GM21825 (cell line): ENCODE measurements at regions not wholly inside any gene's neighbourhood (a gene's known extent, or its start where the extent isn't known, plus 50 kb on each side); places are given as distances from the start of the nearest gene placed in this dataset.

ENCODE experiments used
- ATAC-seq: cut with Tn5 transposase; IDR thresholded peaks from one replicate; pipeline ENCODE4 v1.9.1; 2021; ENCODE audit warnings: mild to moderate bottlenecking, moderate library complexity; ENCODE audit not compliant: unreplicated experiment

DNA sequence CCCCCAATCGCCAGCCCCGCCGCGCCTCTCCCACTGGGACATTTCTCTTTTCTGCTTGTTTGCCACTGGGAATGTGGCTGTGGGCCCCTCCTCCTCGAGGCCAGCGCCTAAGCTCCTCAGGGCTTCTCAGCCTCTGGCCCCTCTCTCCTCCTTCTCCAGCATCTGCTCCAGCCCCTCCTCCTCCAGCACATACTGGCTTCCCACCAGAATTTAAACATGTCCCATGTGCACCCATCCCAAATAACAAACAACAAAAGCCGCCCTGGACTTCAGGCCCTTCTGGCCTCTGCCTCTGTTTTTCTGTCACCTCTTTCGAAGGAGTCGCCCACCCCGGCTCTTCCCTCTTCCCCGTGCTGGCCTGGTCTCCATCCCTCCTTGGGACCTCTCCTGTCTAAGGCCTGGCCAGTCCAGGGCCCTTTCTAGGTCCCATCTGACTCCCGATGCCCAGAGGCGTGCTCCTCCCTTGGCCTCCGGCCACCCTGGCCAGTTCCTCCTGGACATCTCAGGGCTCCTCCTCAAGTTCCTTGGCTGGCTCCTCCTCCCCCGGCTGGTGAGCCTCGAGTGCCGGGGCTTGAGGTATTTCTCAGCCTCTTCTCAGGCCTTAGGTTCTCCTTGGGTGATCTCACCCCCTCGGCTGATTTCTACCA, 94.6 kb upstream of the SLC6A6 start:
- ATAC-seq, result no peak

DNA sequence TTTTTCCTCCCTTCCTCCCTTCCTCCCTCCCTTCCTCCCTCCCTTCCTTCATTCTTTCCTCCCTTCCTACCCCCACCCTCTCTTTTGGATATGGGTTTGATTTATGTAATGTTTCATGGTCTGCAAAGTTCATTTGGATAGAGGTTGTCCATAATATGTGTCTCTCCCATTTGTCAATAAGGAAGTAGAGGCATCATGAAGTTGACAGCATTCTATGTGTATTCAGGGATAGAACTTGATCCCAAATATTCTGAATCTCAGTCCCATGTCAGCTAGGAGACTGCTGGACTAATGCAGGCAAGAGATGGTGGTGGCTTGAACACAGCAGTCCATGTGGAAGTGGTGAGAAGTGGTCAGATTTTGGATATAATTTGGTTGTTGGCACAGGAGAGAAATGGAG, 90.7 kb upstream of the SLC6A6 start:
- no peak for ATAC-seq

DNA sequence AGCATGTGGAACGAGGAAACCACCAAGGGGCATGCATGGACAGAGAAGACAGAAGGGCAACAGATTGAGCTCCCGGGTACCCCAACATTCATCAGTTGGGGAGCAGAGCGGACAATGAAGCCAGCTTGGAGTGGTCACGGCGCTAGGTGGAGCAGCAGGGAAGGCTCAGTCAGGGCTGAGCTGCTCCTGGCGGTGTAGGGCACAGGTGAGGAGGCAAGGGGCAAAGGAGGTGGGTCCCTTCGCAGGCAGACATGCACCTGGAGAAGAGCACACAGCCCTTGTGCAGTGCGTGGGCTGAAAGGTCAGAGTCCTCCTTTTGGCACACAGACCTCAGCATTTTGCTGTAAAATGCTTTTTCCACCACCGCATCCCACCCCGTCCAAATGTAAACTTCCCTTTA, 90.0 kb upstream of the SLC6A6 start:
- no peak for ATAC-seq

DNA sequence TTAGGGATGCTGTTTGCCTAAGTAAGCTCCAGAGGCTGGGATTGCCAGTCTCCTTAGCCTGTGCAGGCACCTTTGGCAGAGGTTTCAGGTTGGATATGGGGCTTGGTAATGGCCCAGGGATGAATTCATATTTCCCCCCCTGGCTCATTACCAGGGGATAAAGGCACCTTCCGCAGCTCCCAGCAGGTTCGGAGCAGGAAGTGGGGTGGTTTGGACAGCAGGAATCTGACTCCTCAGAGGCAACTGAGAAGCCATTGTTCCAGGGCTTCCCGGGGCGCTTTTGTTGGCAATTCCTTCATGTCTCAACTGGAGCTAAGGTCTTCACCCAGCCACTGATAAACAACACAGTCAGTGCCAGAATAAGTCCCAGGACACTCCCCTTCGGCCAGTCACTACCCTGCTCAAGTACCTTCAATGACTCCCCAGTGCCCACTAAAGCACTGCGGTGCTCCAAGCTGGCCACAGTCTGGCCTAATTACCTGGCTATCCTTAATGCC, 85.3 kb upstream of the SLC6A6 start:
- ATAC-seq, result no peak

DNA sequence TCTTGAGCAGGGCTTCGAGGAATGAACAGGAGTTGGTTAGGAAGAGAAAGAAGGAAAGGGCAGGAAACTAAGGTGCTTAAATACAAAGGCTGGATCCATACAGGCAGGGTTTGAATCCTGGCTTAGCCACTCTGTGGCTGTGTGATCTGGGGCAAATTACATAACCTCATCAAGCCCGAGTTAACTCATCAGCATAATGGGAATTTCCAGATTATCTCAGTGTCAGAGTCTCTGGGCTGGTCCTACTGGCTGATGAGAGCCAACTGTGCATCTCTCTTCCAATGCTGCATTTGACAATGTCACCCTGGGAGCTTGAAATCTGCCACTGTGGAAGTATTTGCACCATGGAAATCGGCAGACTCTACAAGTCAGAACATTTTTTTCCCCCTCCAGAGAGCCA, 83.8 kb upstream of the SLC6A6 start:
- no peak for ATAC-seq

DNA sequence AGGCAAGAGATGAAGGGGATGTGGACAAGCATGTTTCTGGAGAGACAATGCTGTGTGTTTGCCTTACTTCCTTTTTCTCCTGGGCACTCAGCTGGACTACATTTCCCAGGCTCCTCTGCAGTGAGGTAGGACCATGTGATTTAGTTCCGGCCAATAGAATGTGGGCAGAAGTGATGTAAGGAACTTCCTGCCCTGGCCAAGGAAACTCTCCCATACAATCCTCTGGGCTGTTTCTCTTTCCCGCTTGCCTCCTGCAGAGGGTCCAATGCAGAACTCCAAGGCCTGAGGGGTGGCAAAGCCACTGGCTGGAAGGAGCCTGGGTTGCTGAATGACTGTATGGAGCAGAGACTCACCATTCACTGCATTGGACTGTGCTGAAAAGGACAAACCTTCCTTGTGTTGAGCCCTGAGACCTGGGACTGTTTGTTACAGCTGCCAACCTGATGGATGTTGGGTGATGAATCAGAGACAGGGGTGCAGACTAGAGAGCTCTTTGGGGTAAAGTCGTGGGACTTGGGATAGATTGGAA, 82.7 kb upstream of the SLC6A6 start:
- ATAC-seq, result peak; percentile 95

DNA sequence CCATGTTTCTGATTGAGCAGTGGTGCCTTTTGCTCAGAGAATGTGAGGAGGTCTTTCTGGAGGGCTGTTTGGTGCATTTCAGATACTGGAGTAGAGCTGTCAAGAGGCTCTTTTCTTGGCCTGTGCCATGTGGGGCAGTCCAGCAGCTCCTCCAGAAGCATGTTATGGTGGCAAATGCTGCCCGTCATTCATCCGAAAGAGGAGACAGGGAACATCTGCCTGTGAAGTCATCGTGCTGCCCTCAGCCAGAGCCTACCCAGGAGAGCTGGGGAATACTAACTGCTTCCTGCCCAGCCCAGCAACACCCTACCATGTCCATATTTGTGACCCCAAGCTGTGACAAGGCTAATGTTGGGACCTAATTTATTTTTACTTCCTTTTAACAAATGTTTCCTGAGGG, 82.2 kb upstream of the SLC6A6 start:
- no peak for ATAC-seq

DNA sequence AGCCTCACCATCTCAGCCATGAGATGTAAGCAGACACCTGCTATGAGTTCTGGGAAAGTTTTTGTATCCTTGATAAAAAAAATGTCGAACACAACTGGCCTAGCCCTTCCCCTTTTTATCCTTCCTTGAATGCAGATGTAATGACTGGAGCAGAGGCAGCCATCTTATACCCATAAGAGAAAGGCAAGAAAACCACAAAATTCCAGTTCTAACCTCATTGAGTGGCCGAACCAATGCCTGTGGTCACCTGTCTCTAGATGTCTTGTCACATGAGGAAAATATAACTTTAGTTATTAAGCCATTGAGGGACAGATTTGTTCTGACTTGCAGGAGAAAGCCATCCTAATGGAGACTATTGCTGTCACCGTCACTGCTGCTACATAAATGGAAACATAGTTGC, 80.4 kb upstream of the SLC6A6 start:
- ATAC-seq, result no peak

DNA sequence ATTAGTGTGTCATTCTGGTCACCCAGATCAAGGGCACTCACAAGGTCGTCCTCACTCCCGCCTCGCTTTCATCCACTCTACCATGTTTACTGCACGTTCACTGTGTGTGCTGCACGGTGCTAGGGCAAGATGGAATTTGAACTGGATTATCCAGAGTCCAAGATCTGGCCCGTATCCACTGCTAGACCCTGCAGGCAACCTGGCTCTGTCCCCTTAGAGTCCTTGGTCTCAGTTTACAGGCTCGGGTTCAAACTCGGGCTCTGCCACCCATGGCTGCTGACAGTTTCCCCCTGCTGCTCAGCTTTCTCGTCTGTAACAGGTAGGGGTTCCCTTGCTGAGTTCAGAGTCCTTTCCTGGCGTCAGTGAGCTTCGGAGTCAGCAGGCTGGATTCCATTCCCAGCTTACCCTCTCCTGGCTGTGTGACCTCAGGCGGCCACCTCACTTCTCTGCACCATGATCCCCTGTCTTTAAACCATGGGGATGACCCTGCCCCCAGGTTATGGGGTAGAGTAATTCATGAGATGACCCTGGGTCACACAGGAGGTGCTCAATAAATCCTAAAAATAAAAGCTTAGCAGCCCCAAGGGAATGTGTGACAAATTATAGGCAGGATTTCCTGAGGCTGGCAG, 79.6 kb upstream of the SLC6A6 start:
- no peak for ATAC-seq

DNA sequence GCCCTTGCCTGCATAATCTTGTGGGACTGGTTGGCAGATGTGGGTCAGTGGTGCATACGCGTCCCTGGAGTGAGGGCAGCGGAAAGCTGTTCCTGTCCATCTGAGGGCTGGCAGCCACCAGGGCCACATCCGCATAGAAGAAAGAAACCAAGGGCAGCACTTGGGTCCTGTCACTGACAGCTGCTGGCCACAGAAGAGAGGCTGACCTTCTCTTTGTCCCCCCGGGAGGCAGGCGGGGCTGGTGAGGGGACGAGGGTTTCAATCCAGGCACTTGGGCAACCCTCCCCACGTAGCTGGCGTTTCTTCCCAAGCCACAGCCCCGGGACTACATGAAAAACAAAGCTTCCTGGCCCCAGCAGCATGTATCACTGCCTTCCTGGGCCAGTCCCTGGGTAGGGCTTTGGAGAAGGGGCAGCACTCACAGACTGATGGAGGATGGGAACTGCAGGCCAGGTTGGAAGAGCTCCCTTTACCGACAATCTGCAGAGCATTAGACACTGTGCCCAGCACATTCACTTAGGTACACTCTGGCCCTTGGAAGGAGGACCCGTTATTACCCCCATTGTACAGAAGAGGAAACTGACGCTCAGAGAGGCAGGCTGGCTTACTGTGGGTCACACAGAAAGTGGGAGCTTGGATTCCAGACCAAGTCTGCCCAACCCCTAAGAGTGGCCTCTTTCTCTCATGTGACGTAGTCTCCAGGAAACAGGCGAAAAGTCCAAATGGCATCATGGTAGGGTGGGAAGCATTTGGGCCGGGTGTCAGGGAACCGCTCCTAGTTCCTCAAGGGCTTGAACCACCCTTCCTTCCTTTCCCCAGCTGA, 78.8 kb upstream of the SLC6A6 start:
- ATAC-seq, result no peak

DNA sequence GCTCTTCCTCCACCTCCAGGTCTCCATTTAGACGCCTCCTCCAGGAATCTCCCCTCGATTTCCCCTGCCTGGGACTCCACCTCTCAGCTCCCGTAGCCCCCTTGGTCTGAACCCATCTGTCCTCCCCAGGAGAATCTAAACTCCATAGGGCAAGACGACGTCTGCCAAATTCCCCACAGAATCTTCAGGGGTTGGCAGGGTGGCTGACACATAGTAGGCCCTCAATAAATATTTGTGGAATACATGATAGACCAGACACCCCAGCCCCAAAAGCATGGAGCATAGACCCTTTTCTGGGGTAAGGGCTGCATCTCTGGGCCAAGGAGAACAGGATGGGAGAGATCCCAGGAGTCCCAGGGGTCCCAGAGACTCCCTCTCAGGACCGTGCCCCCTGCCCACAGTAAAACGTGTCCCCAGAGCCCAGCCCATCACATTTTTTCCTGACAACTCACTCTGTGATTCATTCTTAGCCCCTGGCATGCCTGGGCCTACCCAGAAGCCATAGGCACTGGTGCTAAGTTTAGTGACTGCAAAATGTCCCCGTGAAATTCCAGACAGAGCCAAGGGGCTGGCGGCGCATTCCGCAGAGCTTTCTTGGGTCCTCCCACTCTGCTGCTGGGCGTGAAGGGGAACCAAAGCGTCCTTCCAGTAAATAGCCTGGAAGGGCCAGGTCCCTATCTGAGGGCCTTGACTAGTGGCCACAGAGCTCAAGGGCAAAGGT, 78.0 kb upstream of the SLC6A6 start:
- ATAC-seq, result no peak

DNA sequence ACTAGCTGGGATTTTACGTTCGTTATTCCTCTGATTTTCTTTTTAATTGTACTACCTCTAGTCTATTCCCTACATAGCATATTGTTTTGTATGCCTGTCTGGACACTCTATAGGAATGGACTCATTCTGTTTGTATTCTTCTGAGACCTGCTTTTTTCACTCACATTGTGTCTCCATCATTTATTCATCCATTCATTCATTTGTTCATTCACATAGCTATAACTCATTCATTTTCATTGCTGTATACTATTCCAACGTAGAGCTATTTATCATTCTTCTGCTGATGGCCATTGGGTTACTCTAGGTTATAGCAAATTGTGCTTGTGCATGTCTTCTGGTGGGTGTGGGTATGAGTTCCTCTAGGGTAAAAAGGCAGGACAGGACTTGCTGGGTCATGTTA, 74.0 kb upstream of the SLC6A6 start:
- no peak for ATAC-seq

DNA sequence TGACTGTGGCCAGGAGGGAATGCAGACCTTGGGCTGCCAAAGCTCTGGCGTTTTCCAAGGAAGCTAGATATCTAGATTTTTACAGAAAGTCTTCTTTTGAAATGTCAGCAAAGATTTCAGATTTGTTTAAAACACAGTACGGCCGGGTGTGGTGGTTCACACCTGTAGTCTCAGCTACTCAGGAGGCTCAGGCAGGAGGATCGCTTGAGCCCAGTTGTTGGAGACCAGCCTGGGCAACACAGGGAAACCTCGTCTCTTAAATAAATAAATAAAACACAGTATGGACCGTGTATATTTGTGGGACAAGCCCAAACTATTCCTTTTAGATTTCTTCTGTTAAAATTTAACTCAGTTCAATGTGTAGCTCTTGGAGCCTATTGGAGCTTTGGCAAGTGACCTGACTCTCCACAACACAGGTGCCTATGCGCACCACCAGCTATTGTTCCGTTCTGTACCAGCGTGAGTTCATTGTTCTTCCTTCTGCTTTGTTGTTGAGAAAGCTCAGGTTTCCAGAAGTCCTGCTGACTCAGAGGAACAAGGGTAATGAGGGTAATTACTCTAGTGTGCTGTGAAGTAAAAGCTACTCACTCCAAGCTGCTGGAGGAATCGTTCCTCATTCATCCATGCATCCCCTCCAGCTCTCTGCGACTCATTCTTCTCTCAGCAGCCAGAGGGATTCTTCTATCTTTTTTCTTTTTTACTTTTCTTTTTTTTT, 73.1 kb upstream of the SLC6A6 start:
- no peak for ATAC-seq

DNA sequence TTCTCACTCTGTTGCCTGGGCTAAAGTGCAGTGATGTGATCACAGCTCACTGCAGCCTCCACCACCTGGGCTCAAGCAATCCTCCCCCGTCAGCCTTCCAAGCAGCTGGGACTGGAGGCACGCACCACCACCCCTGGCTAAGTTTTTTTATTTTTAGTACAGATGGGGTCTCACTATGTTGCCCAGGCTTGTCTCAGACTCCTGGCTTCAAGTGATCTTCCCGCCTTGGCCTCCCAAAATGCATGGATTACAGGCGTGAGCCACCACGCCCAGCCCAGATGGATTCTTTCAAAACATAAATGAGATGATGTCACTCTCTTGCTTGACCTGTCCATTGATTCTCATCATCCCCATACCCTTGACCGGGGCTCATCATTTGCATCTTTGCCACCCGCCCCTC, 72.6 kb upstream of the SLC6A6 start:
- ATAC-seq, result no peak

DNA sequence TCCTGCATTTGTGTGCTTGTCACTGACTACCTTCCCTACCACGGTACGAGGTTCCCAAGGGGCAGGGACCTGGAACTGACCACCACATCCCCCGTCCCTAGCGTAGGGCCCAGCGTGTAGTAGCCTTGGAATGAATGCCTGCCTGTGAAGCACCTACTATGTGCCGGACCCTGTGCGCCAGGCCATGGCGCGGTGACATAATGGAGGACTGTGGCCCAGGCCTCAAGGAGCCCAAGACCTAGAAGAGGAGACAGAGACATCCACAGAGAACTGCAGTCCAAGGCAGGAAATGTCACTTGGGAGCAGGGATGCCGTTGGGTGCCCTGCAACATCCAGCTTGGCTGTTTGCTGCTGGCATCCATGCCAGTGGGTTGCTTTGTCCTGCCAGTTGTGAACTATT, 71.9 kb upstream of the SLC6A6 start:
- no peak for ATAC-seq

DNA sequence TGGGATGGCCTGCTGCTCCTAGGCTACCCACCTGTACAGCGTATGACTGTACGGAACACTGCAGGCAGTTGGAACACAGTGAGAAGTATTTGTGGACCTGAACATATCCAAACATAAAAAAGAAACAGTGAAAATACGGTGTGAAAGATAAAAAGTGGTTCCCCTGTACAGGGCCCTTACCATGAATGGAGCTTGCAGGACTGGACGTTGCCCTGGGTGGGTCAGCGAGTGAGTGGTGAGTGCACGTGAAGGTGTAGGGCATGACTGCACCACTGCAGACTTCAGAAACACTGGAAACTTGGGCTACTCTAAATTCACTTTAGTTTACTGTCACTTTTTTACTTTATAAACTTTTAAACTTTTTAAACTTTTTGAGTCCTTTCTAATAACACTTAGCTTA, 71.2 kb upstream of the SLC6A6 start:
- no peak for ATAC-seq

DNA sequence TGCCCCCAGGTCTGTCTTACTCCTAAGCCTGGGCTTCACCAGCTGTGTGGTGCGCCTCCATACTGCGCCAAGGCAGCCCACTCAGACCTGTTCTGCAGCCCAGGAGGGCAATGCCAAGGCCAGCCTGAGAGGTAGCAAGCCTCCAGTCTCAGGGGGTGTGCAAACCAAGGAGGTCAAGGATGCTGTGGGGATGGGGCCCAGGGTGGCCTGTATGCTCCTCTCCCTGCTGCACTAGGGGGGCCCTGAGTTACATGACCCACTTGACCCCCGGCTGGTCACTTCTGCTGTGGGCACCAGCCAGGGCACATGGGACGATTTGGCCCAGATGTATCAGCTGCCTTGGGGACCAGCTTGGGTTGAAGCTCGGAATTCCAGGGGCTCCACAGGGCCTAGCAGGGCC, 70.0 kb upstream of the SLC6A6 start:
- no peak for ATAC-seq

DNA sequence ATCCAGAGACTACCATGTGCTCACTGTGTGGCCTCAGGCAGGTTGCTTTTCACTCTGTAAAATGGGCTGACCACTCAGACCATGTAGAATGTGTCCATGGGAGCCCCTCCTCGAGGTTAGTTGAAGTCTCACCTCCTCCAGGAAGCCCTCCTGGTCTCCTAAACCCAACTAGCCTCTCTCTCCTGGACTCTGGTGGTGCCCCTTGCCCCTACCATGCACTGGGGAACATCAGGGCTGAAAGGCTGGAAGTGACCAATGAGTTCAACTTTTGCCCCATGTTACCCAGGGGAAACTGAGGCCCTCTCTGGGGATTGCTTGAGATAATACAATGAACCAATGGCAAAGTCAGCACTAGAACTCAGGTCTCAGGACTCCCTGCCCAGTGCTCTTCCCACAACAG, 69.2 kb upstream of the SLC6A6 start:
- no peak for ATAC-seq

DNA sequence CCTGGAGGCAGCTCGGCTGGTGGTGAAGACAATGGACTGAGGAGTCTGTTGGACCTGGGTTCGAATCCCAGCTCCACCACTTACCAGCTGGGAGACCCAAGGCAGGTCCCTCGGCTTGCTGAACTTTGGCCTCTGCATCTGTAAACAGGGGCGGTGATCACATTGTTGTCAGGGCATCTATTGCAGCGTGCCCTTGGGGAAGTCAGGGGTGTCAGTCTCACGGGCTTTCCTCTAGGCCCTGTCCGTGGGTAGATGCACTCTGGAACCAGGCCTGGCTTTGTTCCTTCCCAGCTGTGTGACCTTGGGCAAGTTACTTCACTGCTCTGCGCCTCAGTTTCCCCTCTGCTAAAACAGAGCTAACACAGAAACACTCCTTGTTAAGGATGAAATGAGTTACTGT, 68.8 kb upstream of the SLC6A6 start:
- ATAC-seq, result no peak

DNA sequence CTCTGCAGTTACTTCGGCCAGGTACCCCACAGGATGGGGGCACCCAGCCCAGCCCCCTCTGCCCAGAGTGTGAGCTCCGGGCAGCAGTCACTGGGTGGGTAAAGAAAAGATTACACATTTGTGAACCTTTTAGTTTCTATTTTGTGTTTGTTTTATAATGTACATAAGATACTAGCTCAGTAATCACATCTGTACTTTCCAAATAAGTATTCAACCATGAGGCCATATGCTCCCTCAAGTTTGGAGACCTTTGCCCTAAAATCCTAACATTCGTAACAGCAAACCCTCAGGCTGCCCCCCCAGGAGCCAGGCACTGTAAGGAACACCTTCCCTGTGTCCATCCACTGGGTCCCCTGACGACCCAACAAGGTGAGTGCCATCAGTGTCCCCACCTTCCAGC, 68.3 kb upstream of the SLC6A6 start:
- ATAC-seq, result no peak

DNA sequence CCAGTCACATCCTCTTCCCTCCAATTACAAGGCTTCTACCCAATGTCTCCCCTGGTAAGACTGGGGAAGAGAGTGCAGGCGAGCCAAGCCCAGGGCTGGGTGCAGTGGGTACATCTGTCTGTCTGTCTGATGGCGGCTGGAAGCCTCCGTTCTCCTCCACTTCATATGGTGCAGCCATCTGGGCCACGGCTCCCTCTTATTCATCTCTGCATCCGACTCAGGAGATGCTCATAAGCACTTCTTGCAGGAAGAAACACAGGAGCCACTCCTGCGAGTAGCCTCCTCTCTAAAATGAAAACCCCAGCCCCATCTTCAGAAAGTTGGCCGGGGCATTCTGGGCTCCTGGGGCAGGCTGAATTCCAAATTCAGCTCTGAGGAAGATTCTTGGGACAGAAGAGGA, 67.5 kb upstream of the SLC6A6 start:
- ATAC-seq, result no peak
